ENCODE measurements at regions not wholly inside any gene's neighbourhood (a gene's known extent, or its start where the extent isn't known, plus 50 kb on each side); places are given as distances from the start of the nearest gene placed in this dataset.

GRCh38 chrX:5341902-5342301 is 886.8 kb downstream of the NLGN4X start:
- TF ChIP-seq CTCF (IDR thresholded peaks at IDR 0.05) = no peak
- Mint-ChIP-seq H3K27me3 (ENCODE audit: unreplicated experiment) (no peaks in the 10 kb centered on the region), H3K27ac (ENCODE audit: unreplicated experiment) (no peak overlapping the region), H3K4me3 (ENCODE audit: unreplicated experiment) (no peak overlapping the region), H3K4me1 (ENCODE audit: unreplicated experiment) (no peaks in the 10 kb centered on the region), H3K9me3 (ENCODE audit: unreplicated experiment) (peaks cover 33% of the 10 kb centered on the region), H3K36me3 (ENCODE audit: unreplicated experiment) (no peaks in the 10 kb centered on the region)
- no peak for DNase-seq (ENCODE audit: extremely low spot score, unreplicated experiment)

GRCh38 chrX:5337160-5337559 is 891.5 kb downstream of the NLGN4X start:
- H3K27me3 Mint-ChIP-seq (ENCODE audit: unreplicated experiment) = no peaks in the 10 kb centered on the region
- no peak overlapping the region for H3K27ac Mint-ChIP-seq (ENCODE audit: unreplicated experiment)
- no peak for DNase-seq (ENCODE audit: extremely low spot score, unreplicated experiment)
- peaks cover 38% of the 10 kb centered on the region for H3K9me3 Mint-ChIP-seq (ENCODE audit: unreplicated experiment)
- no peak for TF ChIP-seq CTCF (IDR thresholded peaks at IDR 0.05)
- H3K36me3 Mint-ChIP-seq (ENCODE audit: unreplicated experiment) = no peaks in the 10 kb centered on the region
- H3K4me3 Mint-ChIP-seq (ENCODE audit: unreplicated experiment) = no peak overlapping the region
- H3K4me1 Mint-ChIP-seq (ENCODE audit: unreplicated experiment) = no peaks in the 10 kb centered on the region

- Mint-ChIP-seq H3K4me3 (ENCODE audit: unreplicated experiment) (no peak overlapping the region), H3K36me3 (ENCODE audit: unreplicated experiment) (no peaks in the 10 kb centered on the region), H3K27ac (ENCODE audit: unreplicated experiment) (no peak overlapping the region), H3K4me1 (ENCODE audit: unreplicated experiment) (no peaks in the 10 kb centered on the region), H3K27me3 (ENCODE audit: unreplicated experiment) (no peaks in the 10 kb centered on the region), H3K9me3 (ENCODE audit: unreplicated experiment) (peaks cover 49% of the 10 kb centered on the region)
- no peak for TF ChIP-seq CTCF (IDR thresholded peaks at IDR 0.05)
- DNase-seq (ENCODE audit: extremely low spot score, unreplicated experiment) = no peak
Measured at GRCh38 chrX:5324546-5324945, 904.1 kb downstream of the NLGN4X start.

- H3K27me3 Mint-ChIP-seq (ENCODE audit: unreplicated experiment) = no peaks in the 10 kb centered on the region
- no peak overlapping the region for H3K4me3 Mint-ChIP-seq (ENCODE audit: unreplicated experiment)
- TF ChIP-seq CTCF (IDR thresholded peaks at IDR 0.05) = no peak
- H3K4me1 Mint-ChIP-seq (ENCODE audit: unreplicated experiment) = no peaks in the 10 kb centered on the region
- H3K9me3 Mint-ChIP-seq (ENCODE audit: unreplicated experiment) = peaks cover 34% of the 10 kb centered on the region
- no peaks in the 10 kb centered on the region for H3K36me3 Mint-ChIP-seq (ENCODE audit: unreplicated experiment)
- no peak for DNase-seq (ENCODE audit: extremely low spot score, unreplicated experiment)
- H3K27ac Mint-ChIP-seq (ENCODE audit: unreplicated experiment) = no peak overlapping the region
Measured at GRCh38 chrX:5314148-5314547, 914.5 kb downstream of the NLGN4X start.

GRCh38 chrX:5307416-5307815 is 921.3 kb downstream of the NLGN4X start:
- H3K4me1 Mint-ChIP-seq (ENCODE audit: unreplicated experiment) = no peaks in the 10 kb centered on the region
- H3K4me3 Mint-ChIP-seq (ENCODE audit: unreplicated experiment) = no peak overlapping the region
- H3K36me3 Mint-ChIP-seq (ENCODE audit: unreplicated experiment) = no peaks in the 10 kb centered on the region
- no peak for TF ChIP-seq CTCF (IDR thresholded peaks at IDR 0.05)
- H3K9me3 Mint-ChIP-seq (ENCODE audit: unreplicated experiment) = peaks cover 40% of the 10 kb centered on the region
- H3K27me3 Mint-ChIP-seq (ENCODE audit: unreplicated experiment) = no peaks in the 10 kb centered on the region
- no peak overlapping the region for H3K27ac Mint-ChIP-seq (ENCODE audit: unreplicated experiment)
- DNase-seq (ENCODE audit: extremely low spot score, unreplicated experiment) = no peak
